Activated T-helper 1 cell treated with anti-CD3 and anti-CD28 coated beads, Interleukin-12 subunit alpha, Interleukin-12 subunit beta, Interleukin-2, Interleukin-4 antibody, amounts not matched to agents 30 ng/mL and 10 ng/mL and 1 ng/mL, durations not matched to agents 14 hours and 24 hours and 36 hours (primary cell): ENCODE measurements at regions not wholly inside any gene's neighbourhood (a gene's known extent, or its start where the extent isn't known, plus 50 kb on each side); places are given as distances from the start of the nearest gene placed in this dataset.

Experiments
- DNase-seq: peaks from one replicate; pipeline ENCODE4 v3.0.0; 2021; ENCODE audit warnings: low spot score
- H3K27ac Mint-ChIP-seq: one replicate; pipeline ENCODE4 v1.8.0; 2021; ENCODE audit warnings: mild to moderate bottlenecking, mixed read lengths
- H3K27me3 Mint-ChIP-seq: one replicate; pipeline ENCODE4 v1.8.0; 2022; ENCODE audit warnings: mild to moderate bottlenecking, moderate library complexity, mixed read lengths; ENCODE audit not compliant: insufficient read depth
- H3K36me3 Mint-ChIP-seq: one replicate; pipeline ENCODE4 v1.8.0; 2021; ENCODE audit warnings: low read depth, mixed read lengths
- H3K4me1 Mint-ChIP-seq: one replicate; pipeline ENCODE4 v1.8.0; 2021; ENCODE audit warnings: low read depth, mixed read lengths
- H3K4me3 Mint-ChIP-seq: one replicate; pipeline ENCODE4 v1.8.0; 2021; ENCODE audit warnings: mild to moderate bottlenecking, moderate library complexity, mixed read lengths
- H3K9me3 Mint-ChIP-seq: one replicate; pipeline ENCODE4 v1.8.0; 2021; ENCODE audit warnings: mixed read lengths
- intact Hi-C: fragments of 100-400 bp; cut with micrococcal nuclease; formaldehyde crosslinking; loops from one replicate; pipeline ENCODE4 v1.15.1; 2024

GRCh38 chr6:159480471-159480870 is 212.6 kb downstream of the SOD2 start:
- Mint-ChIP-seq H3K9me3 (no peaks in the 10 kb centered on the region), H3K36me3 (no peaks in the 10 kb centered on the region), H3K4me3 (no peak overlapping the region), H3K27ac (no peak overlapping the region), H3K27me3 (peaks cover 8% of the 10 kb centered on the region), H3K4me1 (no peaks in the 10 kb centered on the region)
- intact Hi-C loops, result no loop called here
- DNase-seq, result no peak

- DNase-seq, result no peak
- intact Hi-C loops, result no loop called here
- Mint-ChIP-seq H3K4me3 (no peak overlapping the region), H3K27me3 (peaks cover 8% of the 10 kb centered on the region), H3K36me3 (no peaks in the 10 kb centered on the region), H3K27ac (no peak overlapping the region), H3K9me3 (no peaks in the 10 kb centered on the region), H3K4me1 (no peaks in the 10 kb centered on the region)
Measured at GRCh38 chr6:159479146-159479545, 213.9 kb downstream of the SOD2 start.

DNA sequence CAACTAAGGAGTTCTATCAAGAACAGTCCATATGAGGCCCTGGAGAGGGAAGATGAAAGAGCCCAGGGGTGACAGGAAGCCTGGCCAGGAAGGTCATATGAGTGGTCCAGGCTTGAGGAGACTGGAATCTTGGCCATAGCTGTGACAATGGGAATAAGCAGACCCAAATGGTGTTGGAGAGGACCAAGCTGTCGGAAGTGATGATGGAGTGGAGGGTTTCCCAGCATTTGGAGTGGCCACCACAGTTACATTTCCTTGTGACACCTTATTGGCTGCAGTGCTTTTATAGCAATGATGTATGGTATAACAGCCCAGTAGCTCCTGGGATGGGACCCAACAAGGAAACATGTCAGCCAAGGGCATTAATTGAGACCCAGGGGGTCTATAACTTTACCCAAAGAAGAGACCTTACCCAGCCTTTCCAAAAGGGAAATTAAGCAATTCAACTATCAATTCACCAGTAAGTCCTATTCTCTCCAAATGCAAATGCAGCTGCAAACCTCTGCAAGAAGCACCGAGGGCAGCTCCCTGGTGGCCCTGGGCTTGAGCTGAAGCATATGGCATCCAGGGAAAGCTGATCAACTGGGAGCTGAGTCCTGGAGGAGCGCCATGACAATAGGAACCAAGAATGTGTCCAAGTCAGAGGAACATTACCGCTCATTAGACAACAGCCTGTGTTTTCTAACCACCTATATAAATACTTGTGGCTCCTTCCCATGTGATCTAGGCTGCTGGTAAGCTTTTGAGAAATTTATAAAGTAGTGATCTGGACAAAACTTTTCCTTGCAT is 219.4 kb downstream of the SOD2 start:
- Mint-ChIP-seq H3K27me3 (peaks cover 1% of the 10 kb centered on the region), H3K4me1 (no peaks in the 10 kb centered on the region), H3K4me3 (no peak overlapping the region), H3K36me3 (no peaks in the 10 kb centered on the region), H3K9me3 (no peaks in the 10 kb centered on the region), H3K27ac (no peak overlapping the region)
- intact Hi-C loops, result no loop called here
- no peak for DNase-seq

DNA sequence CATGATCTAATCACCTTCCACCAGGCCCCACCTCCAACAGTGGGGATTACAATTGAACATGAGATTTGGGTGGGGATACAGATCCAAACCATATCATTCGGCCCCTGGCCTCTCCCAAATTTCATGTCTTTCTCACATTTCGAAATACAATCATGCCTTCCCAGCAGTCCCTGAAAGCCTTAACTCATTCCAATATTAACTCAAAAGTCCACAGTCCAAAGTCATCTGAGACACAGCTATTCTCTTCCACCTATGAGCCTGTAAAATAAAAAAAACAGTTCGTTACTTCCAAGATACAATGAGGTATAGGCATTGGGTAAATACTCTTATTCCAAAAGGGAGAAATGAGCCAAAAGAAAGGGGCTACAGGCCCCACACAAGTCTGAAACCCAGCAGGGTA is 222.6 kb downstream of the SOD2 start:
- H3K4me3 Mint-ChIP-seq, result no peak overlapping the region
- peaks cover 9% of the 10 kb centered on the region for H3K27me3 Mint-ChIP-seq
- no peak for DNase-seq
- no peak overlapping the region for H3K27ac Mint-ChIP-seq
- H3K4me1 Mint-ChIP-seq, result no peaks in the 10 kb centered on the region
- H3K36me3 Mint-ChIP-seq, result no peaks in the 10 kb centered on the region
- H3K9me3 Mint-ChIP-seq, result no peaks in the 10 kb centered on the region
- intact Hi-C loops, result no loop called here

DNA sequence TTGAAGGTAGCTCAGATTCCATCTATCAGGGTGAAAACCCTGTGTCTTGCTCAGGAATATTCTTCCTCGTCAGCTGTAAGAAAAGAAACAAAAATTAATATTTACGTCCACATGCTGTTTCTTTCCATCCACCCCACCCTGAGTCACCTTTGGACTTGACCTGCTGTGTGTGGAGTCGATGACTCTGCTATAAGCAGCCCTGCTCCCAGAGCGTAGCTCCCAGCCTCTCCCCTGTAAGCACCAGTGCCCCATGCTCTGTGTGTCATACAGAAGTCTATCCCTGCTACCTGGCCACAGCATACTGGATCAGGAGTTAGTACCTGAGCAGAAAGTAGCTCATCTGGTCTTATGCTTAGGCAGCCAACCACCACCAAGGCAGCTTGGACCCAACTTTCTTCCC is 223.6 kb downstream of the SOD2 start:
- Mint-ChIP-seq H3K9me3 (no peaks in the 10 kb centered on the region), H3K27ac (no peak overlapping the region), H3K4me1 (no peaks in the 10 kb centered on the region), H3K27me3 (peaks cover 10% of the 10 kb centered on the region), H3K36me3 (no peaks in the 10 kb centered on the region), H3K4me3 (no peak overlapping the region)
- intact Hi-C loops, result no loop called here
- DNase-seq, result no peak

GRCh38 chr6:159468994-159469393 is 224.0 kb downstream of the SOD2 start:
- Mint-ChIP-seq H3K27me3 (peaks cover 13% of the 10 kb centered on the region), H3K36me3 (no peaks in the 10 kb centered on the region), H3K4me3 (no peak overlapping the region), H3K27ac (no peak overlapping the region), H3K4me1 (no peaks in the 10 kb centered on the region), H3K9me3 (no peaks in the 10 kb centered on the region)
- intact Hi-C loops, result no loop called here
- DNase-seq, result no peak

GRCh38 chr6:159467473-159468041 is 225.5 kb downstream of the SOD2 start:
- H3K4me3 Mint-ChIP-seq, result no peak overlapping the region
- no peaks in the 10 kb centered on the region for H3K36me3 Mint-ChIP-seq
- peaks cover 13% of the 10 kb centered on the region for H3K27me3 Mint-ChIP-seq
- intact Hi-C loops, result no loop called here
- H3K27ac Mint-ChIP-seq, result no peak overlapping the region
- DNase-seq, result no peak
- H3K4me1 Mint-ChIP-seq, result no peaks in the 10 kb centered on the region
- H3K9me3 Mint-ChIP-seq, result no peaks in the 10 kb centered on the region

DNA sequence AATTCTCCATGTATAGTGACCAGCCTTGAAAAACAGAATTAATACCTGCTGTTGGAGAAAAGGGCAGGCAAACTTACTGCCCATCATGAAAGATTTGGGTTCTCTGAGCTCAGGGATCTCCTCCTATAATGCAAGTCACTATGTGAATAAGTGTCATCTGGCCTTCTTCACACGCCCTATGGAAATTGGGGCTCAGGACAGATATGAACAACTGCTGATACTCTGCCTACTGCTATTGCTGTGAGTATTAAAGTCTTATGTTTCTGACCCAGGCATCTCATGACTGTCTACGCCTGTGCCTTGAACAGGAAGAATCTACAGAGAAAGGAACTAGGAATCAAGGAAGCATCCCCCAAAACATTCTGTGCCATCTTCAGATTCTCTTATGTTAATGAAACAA is 226.1 kb downstream of the SOD2 start:
- Mint-ChIP-seq H3K36me3 (no peaks in the 10 kb centered on the region), H3K4me1 (no peaks in the 10 kb centered on the region), H3K27ac (no peak overlapping the region), H3K27me3 (peaks cover 11% of the 10 kb centered on the region), H3K4me3 (no peak overlapping the region), H3K9me3 (no peaks in the 10 kb centered on the region)
- DNase-seq, result no peak
- intact Hi-C loops, result no loop called here

- DNase-seq, result no peak
- Mint-ChIP-seq H3K9me3 (no peaks in the 10 kb centered on the region), H3K4me1 (no peaks in the 10 kb centered on the region), H3K27ac (no peak overlapping the region), H3K27me3 (peaks cover 11% of the 10 kb centered on the region), H3K4me3 (no peak overlapping the region), H3K36me3 (no peaks in the 10 kb centered on the region)
- intact Hi-C loops, result no loop called here
Measured at GRCh38 chr6:159464816-159465215, 228.2 kb downstream of the SOD2 start.

DNA sequence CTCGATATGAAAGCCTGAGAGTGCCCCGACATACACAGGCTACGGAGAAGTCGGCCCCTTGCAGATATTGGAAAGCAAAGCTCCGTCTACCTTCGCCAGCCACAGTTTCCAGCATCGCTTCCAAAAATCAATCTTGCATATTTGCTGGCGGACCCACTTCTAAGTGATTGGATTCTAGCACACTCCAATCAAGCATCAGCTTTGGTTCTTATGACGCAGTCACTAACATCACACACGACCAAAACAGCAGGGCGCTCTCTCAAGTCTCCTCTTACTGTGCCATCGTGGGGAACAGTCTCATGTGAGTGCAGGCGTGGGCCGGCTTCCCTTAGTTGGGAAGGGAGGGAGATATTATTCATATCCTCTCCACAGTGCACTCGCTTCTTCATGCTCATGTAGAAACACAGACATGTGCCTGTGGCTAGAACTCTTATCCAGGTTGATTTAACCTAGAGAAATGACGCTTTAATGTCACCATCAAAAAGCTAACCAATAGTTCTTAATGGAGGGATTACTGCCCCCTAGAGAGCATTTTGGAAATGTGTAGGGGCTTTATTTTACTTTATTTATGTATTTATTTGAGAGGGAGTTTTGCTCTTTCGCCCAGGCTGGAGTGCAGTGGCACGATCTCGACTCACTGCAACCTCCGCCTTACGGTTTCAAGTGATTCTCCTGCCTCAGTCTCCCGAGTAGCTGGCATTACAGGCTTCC is 229.8 kb downstream of the SOD2 start:
- H3K27me3 Mint-ChIP-seq, result peaks cover 11% of the 10 kb centered on the region
- intact Hi-C loops, result loop anchor here (1.0 kb wide), 1 partner anchor 289 kb away; no protein-coding TSS in a partner anchor
- H3K4me3 Mint-ChIP-seq, result no peak overlapping the region
- no peak overlapping the region for H3K27ac Mint-ChIP-seq
- H3K36me3 Mint-ChIP-seq, result no peaks in the 10 kb centered on the region
- H3K9me3 Mint-ChIP-seq, result no peaks in the 10 kb centered on the region
- no peak for DNase-seq
- H3K4me1 Mint-ChIP-seq, result no peaks in the 10 kb centered on the region

- H3K9me3 Mint-ChIP-seq, result no peaks in the 10 kb centered on the region
- H3K4me1 Mint-ChIP-seq, result no peaks in the 10 kb centered on the region
- intact Hi-C loops, result no loop called here
- no peak for DNase-seq
- peaks cover 11% of the 10 kb centered on the region for H3K27me3 Mint-ChIP-seq
- no peak overlapping the region for H3K4me3 Mint-ChIP-seq
- no peak overlapping the region for H3K27ac Mint-ChIP-seq
- no peaks in the 10 kb centered on the region for H3K36me3 Mint-ChIP-seq
Measured at GRCh38 chr6:159462431-159462830, 230.6 kb downstream of the SOD2 start.

GRCh38 chr6:159461998-159462397 is 231.0 kb downstream of the SOD2 start:
- H3K9me3 Mint-ChIP-seq, result no peaks in the 10 kb centered on the region
- intact Hi-C loops, result no loop called here
- H3K36me3 Mint-ChIP-seq, result no peaks in the 10 kb centered on the region
- no peak for DNase-seq
- no peak overlapping the region for H3K27ac Mint-ChIP-seq
- no peak overlapping the region for H3K4me3 Mint-ChIP-seq
- peaks cover 11% of the 10 kb centered on the region for H3K27me3 Mint-ChIP-seq
- H3K4me1 Mint-ChIP-seq, result no peaks in the 10 kb centered on the region

- Mint-ChIP-seq H3K27ac (no peak overlapping the region), H3K4me1 (no peaks in the 10 kb centered on the region), H3K36me3 (no peaks in the 10 kb centered on the region), H3K27me3 (peaks cover 6% of the 10 kb centered on the region), H3K4me3 (no peak overlapping the region), H3K9me3 (no peaks in the 10 kb centered on the region)
- no peak for DNase-seq
- intact Hi-C loops, result no loop called here
Measured at GRCh38 chr6:159461266-159461665, 231.8 kb downstream of the SOD2 start.
